Left kidney (tissue), 1 donor: ENCODE measurements at regions not wholly inside any gene's neighbourhood (a gene's known extent, or its start where the extent isn't known, plus 50 kb on each side); places are given as distances from the start of the nearest gene placed in this dataset.
"Not testable (repeated sequence)": the region's sequence is repeated elsewhere in the genome, so short reads cannot be mapped to it uniquely, and the experiment has no call there.

Experiments
- DNase-seq: peaks from one replicate; pipeline ENCODE4 v3.0.0-alpha.2; 2013

DNA sequence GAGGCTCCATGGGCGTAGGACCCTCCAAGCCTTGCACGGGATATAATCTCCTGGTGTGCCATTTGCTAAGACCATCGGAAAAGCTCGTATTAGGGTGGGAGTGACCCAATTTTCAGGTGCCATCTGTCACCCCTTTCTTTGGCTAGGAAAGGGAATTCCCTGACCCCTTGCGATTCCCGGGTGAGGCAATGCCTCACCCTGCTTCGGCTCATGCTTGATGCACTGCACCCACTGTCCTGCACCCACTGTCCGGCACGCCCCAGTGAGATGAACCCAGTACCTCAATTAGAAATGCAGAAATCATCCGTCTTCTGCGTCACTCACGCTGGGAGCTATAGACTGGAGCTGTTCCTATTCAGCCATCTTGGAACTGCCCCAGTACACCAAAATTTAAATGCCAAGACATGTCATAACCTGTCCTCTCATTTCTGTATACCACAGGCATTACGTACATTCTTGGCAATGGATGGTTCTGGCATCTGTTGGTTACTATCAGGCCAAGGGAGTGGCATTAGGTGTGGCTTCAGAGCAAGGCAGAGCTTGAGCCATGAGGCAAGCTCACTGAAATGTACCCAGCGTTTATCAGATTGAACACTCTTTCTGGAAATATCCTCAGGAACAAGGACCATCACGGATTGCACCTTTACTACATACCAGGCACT lies 95.4 kb upstream of the GALNT18 start:
- DNase-seq = no peak

DNA sequence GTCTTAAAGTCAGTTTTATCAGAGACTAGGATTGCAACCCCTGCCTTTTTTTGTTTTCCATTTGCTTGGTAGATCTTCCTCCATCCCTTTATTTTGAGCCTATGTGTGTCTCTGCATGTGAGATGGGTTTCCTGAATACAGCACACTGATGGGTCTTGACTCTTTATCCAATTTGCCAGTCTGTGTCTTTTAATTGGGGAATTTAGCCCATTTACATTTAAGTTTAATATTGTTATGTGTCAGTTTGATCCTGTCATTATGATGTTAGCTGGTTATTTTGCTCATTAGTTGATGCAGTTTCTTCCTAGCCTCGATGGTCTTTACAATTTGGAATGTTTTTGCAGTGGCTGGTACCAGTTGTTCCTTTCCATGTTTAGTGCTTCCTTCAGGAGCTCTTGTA lies 93.3 kb upstream of the GALNT18 start:
- not testable (repeated sequence) for DNase-seq

DNA sequence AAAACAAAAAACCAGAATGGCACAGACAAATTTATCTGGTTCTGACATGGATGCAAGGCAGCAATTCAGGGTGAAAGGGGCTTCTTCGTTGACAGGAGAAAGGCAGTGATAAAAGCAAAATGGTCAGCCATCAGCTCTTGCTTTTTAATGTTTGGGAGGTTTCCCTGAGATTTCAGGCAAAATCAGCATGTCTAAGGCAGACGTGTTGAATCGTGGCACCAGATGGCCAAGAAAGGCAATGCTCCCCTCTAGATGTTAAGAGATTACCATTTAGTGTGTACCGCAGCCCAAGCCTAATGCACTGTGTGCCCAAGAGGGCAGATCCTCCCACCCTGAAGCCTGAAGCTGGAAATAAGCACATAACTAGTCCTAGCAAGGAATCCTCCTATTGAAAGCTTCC lies 88.8 kb upstream of the GALNT18 start:
- no peak for DNase-seq

DNA sequence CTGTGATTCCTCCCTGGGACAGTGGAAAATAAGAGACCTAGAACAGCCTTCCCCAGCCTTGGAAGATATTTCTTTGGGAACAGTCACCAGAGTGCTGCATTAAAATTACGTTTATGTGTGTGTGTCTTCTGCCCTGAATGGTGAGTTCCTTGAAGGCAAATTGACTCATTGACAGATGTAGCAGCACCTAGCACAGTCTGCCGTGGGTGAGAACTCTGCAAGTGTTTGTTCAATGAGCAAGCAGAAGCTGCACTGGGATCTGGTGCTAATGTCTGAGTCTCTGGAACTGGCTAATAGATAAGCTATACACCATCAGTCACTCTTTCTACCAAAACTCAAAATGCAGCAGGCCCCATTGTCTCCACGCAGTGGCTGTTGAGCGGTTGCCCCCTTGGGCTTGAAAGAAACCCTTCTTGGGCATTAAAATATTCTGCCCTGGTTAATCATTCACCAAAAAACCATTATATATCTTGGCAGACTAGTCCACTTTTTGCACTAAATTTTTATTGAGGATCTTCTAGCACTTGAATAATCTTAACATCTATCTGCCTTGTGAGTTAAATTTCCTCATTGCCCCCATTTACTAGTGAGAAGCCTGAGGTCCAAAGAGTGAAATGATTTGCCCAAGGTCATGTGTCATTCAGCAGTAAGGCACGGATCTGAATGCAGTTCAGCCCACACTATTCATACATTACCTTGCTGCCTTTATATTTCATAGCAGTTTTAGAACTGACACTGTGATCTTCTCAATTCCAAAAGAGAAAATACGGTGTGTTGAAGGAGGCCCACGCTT lies 87.8 kb upstream of the GALNT18 start:
- DNase-seq = no peak

DNA sequence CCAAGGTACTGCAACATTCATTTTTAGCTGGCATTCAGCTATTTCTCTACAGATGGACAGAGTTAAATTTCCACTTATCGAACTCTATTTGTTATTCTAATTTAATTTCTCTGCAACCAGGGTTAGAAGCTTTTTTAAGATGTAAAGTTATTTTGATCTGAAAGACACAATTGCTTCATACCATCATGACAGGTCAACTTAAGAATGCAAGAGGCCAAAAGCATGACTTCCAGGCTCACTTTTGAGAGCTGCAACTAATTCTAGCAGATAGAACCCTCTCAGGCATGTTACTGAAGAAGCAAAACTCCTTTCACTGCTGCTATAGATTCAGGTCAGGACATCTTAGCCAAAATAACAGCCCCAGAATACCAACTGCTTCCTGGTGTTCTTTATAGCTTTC lies 86.5 kb upstream of the GALNT18 start:
- DNase-seq = no peak

DNA sequence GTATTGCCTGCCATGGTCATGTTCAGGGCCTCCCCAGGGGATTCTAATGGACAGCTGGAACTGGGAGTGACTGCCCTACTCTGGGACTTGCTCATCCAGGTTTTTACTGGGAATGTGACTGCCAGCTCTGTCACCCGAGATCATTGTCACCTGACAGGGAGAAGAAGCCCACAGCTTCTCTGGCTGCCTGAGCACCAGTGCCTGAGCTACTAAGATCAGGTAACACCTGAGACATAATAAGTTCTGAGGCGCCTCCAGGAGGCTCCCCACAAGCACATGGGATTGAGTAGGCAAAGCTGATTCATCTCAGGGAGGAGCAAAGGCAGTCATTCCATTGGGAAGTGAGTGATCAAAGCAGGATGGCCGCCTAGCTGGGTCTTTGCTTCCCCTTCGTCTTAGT lies 84.2 kb upstream of the GALNT18 start:
- DNase-seq = no peak

DNA sequence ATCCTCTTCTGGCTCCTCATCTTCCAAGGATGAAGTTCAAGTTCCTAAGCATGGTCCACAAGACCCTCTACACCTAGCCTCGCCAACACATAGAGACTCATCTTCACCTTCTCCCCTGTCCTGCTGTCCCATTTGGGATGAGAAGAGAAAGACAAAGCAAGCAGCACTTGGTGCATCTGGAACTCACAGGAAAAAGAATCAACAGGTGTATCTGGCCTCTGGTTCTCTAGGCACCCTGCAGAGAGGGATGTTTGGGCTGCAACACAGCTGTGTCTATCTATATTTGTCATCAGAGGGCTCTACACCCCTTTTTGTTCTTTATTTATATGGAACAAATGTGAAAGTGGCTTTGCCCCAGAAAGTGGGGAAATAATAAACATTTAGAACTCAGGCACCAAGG lies 82.1 kb upstream of the GALNT18 start:
- DNase-seq = no peak

DNA sequence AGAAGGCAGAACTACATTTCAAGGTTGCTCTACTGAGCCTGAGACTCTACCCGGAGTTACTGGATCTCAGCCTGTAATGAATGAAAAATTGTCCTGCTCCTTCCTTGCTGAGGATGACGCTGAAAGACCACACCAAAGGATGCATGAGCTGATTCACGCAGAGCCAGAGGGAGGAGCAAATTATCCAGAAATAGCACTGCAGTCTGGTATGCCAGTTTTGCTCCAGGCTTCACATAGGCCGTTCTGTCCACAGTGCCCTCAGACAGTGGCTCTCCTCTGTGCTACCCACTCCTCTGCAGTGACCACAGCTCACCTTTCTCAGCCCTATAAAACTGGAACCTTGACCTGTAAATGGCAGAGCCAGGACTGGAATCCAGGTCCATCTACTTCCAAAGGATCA lies 79.3 kb upstream of the GALNT18 start:
- DNase-seq = no peak

DNA sequence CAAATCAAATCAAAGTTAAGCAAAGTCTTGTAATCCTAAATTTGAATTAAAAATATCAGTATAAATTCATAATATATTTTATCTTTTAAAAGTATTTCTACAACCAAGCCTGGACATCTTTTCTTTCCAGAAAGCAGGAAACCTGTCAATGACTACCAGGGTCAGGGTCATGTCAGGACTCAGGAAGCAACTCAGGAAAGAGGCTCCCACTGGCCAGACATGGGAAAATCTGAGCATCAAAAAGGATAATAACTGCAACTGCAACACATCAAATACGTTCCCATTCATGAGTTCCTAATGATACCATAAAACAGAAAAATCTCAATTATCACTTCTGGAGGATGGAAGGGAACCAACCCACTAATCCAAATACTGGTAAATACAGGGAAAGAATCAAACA lies 76.0 kb upstream of the GALNT18 start:
- DNase-seq = no peak

DNA sequence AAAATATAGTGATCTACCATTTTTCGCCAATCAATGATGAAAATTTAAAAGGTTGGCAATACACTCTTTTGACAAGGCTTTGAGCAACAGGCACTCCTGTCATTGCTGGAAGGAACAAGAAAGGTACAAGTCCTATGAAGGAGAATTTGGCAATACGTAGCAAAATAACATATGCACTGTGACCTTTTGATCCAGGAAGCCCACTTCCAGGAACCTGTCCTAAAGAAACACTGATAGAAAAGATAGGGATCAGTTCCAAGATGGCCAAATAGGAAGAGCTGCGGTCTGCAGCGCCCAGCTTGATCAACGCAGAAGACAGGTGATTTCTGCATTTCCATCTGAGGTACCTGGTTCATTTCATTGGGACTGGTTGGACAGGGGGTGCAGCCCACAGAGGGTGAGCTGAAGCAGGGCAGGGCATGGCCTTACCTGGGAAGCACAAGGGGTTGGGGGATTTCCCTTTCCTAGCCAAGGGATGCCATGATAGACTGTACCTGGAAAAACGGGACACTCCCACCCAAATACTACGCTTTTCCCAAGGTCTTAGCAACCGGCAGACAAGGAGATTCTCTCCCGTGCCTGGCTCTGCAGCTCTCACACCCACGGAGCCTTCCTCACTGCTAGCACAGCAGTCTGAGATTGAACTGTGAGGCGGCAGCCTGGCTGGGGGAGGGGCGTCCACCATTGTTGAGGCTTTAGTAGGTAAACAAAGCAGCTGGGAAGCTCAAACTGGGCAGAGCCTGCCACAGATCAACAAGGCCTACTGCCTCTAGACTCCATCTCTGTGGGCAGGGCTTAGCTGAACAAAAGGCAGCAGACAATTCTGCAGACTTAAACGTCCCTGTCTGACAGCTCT lies 69.7 kb upstream of the GALNT18 start:
- no peak for DNase-seq

DNA sequence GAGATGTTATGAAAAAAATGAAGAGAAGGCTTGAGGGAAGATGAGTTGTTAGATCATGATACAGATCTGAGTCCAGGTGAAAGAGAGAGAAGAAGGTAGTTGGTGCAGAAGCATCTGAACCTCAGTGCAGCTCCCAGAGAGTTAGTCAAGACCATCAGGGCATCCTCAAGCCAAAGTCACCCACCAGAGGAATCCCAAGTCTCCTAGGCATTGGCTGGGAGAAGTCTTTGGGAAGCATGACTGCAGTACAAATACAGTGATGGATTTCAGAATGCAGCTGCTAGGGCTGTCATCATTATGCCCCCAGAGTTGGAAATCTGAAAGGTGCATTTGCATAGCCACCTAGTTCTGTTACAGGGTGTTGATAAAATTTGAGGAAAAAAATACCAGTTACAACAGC lies 59.7 kb upstream of the GALNT18 start:
- no peak for DNase-seq

DNA sequence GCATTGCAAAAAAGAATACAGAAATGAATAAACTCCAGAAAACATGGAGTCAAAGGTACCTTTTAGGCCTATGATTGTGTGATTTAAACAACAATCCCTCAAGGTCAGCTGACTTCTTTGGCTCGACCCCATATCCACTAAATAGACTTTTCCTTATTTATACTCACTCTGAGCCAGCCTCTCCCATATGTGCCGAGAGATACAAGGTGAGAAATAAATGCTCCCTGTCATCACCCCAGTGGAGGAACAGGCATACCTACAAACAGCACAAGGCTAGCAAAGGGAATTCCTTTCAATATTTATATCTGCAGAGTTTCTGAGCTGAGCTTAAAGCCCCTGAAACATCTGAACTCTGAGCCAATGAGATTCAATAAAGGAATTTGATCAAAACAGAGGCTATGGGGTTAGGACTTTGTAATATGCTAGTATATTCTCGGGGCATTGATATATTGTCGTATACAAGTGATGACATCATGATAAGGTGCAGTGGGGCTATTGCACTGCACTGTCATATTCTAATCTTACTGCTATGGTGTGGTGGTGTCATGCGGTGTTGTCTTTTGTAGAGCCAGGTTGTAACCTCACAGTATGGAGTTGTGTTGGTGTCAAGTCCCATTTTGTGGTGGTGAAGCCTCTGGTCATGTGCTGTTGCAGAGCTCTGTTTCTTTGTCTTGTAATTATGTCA lies 56.0 kb upstream of the GALNT18 start:
- no peak for DNase-seq

DNA sequence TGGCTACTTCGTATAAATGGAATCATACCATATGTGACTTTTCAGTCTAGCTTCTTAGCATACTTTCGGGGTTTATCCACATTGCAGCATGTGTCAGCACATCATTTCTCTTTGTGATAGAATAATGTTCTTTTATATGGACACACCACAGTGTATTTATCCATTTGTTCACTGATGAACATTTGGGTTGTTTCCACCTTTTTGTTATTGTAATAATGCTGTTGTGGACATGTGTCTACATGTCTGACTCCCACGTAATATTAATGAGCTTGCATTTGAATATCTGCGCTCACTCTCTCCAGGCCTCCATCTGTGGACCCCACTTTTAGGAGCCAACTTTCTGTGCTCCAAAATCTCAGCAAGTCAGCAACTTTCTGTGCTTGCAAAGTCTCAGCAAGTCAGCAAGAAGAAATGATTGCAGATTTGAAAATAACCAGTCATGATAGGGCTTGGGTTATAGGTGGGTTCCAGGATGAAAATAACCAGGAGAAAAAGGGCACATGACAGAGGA lies 53.9 kb upstream of the GALNT18 start:
- DNase-seq = no peak

DNA sequence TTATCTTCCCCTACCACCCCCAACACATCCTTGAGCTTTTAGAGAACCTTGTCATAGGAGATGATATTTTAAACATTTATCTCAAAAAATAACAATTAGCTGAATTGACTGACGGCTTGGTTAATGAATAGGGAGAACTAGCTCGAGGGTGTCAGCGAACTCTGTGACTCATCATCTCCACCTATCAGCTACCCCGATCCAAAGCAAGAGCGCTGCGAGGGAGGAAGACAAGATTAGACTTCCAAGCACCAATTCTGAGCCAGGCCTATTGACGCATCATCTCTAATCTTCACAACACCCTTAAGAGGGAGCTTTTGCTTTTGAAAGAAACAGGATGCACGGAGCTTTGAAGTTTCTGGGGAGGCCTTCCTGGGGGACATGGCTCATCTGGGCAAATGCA lies 51.0 kb upstream of the GALNT18 start:
- DNase-seq = no peak

DNA sequence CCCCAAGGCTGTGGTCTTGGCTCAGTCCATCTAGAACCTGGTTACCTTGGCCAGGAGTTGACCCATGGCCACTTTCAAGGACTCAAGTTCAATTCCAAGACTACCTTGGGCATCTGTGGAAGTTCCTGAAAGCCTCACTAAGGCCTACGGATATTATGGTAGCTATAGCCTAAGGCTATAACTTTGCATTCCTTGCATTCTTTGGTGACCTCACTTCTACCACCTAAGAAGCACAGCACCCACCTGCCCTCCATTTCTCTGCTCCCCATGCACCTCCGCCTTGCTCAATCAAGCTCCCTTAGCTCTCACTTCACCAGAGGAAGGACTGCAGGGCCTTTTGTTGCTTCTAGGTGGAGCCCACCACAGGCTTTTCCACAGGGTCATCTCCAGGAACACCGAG lies 50.3 kb upstream of the GALNT18 start:
- no peak for DNase-seq
